CD14-positive monocyte (primary cell): ENCODE measurements at regions not wholly inside any gene's neighbourhood (a gene's known extent, or its start where the extent isn't known, plus 50 kb on each side); places are given as distances from the start of the nearest gene placed in this dataset.

ENCODE experiments used
- DNase-seq, 3 donors: peaks; one replicate each; pipeline ENCODE4 v3.0.0-alpha.2; 2011 to 2022
- H2AFZ ChIP-seq: 2 replicates; pipeline ENCODE4 v1.6.0; 2012; ENCODE audit warnings: mild to moderate bottlenecking, low read depth, low read length, inconsistent platforms; ENCODE audit not compliant: insufficient read depth, poor library complexity, severe bottlenecking
- H3K27ac ChIP-seq, 2 donors: 1 replicate in 1 of 2; 2 replicates in 1 of 2; pipeline ENCODE4 v1.5.1; 2012 to 2013; ENCODE audit warnings: low read length in 2 of 2, control low read depth in 1 of 2, inconsistent platforms in 1 of 2, low read depth in 1 of 2, mild to moderate bottlenecking in 1 of 2
- H3K27me3 ChIP-seq, 2 donors: one replicate each; pipeline versions ENCODE4 v1.6.0 to v1.6.1; 2011 to 2013; ENCODE audit warnings: low read length in 2 of 2; ENCODE audit not compliant: control insufficient read depth in 2 of 2, insufficient read depth in 2 of 2
- H3K36me3 ChIP-seq, 2 donors: replicated peaks in 1 of 2; 1 replicate in 1 of 2; 2 replicates in 1 of 2; pipeline versions ENCODE4 v1.5.1 to v1.6.1; 2012 to 2013; ENCODE audit warnings: low read length in 2 of 2, control low read depth in 1 of 2, inconsistent platforms in 1 of 2, mild to moderate bottlenecking in 1 of 2; ENCODE audit not compliant: insufficient read depth in 2 of 2, control insufficient read depth in 1 of 2
- H3K4me1 ChIP-seq, 2 donors: 1 replicate in 1 of 2; 2 replicates in 1 of 2; pipeline versions ENCODE4 v1.5.1 to v1.6.1; 2012 to 2013; ENCODE audit warnings: low read length in 2 of 2, control low read depth in 1 of 2, inconsistent platforms in 1 of 2, mild to moderate bottlenecking in 1 of 2, moderate library complexity in 1 of 2; ENCODE audit not compliant: insufficient read depth in 2 of 2, control insufficient read depth in 1 of 2
- H3K4me2 ChIP-seq: replicated peaks from 2 replicates; pipeline ENCODE3; 2012; ENCODE audit warnings: low read length, moderate library complexity, mild to moderate bottlenecking; ENCODE audit not compliant: poor library complexity, severe bottlenecking; ENCODE audit errors: extremely low read depth
- H3K4me3 ChIP-seq, 3 experiments: fragments of 200-600 bp in 1 of 3; sonication (generic) in 1 of 3; replicated peaks in 1 of 3; 1 replicate in 2 of 3; 2 replicates in 1 of 3; pipeline ENCODE4 v1.5.1; 2011 to 2013; ENCODE audit warnings: low read length in 3 of 3, mild to moderate bottlenecking in 3 of 3, control low read depth in 2 of 3, low read depth in 2 of 3, inconsistent platforms in 1 of 3, moderate library complexity in 1 of 3
- H3K79me2 ChIP-seq: 2 replicates; pipeline ENCODE4 v1.6.0; 2012; ENCODE audit warnings: mild to moderate bottlenecking, control low read depth, inconsistent platforms, low read length, moderate library complexity; ENCODE audit not compliant: insufficient read depth
- H3K9ac ChIP-seq: 2 replicates; pipeline ENCODE4 v1.6.0; 2017; ENCODE audit warnings: low read length, mild to moderate bottlenecking; ENCODE audit not compliant: insufficient read depth, poor library complexity, severe bottlenecking
- H3K9me3 ChIP-seq, 2 donors: replicated peaks in 1 of 2; 1 replicate in 1 of 2; 2 replicates in 1 of 2; pipeline versions ENCODE4 v1.5.1 to v1.6.1; 2012 to 2013; ENCODE audit warnings: low read length in 2 of 2, control low read depth in 1 of 2; ENCODE audit not compliant: control insufficient read depth in 1 of 2, insufficient read depth in 1 of 2
- H4K20me1 ChIP-seq: 2 replicates; pipeline ENCODE4 v1.6.0; 2012; ENCODE audit warnings: mild to moderate bottlenecking, low read length, control low read depth, moderate library complexity; ENCODE audit not compliant: insufficient read depth
- H3K27ac Mint-ChIP-seq, 7 donors: one replicate each; pipeline ENCODE4 v1.8.0; 2020; ENCODE audit warnings: mild to moderate bottlenecking in 7 of 7, mixed read lengths in 7 of 7, moderate library complexity in 6 of 7, inconsistent platforms in 2 of 7
- H3K27me3 Mint-ChIP-seq, 3 donors: one replicate each; pipeline ENCODE4 v1.8.0; 2021 to 2022; ENCODE audit warnings: low read depth in 3 of 3, mild to moderate bottlenecking in 3 of 3, mixed read lengths in 3 of 3, moderate library complexity in 3 of 3, inconsistent platforms in 1 of 3
- H3K36me3 Mint-ChIP-seq, 2 donors: one replicate each; pipeline ENCODE4 v1.8.0; 2020; ENCODE audit warnings: mixed read lengths in 2 of 2, inconsistent platforms in 1 of 2, mild to moderate bottlenecking in 1 of 2
- H3K4me1 Mint-ChIP-seq: one replicate; pipeline ENCODE4 v1.8.0; 2020; ENCODE audit warnings: mild to moderate bottlenecking, mixed read lengths
- H3K4me3 Mint-ChIP-seq, 2 donors: one replicate each; pipeline ENCODE4 v1.8.0; 2020; ENCODE audit warnings: mild to moderate bottlenecking in 2 of 2, mixed read lengths in 2 of 2, moderate library complexity in 1 of 2
- H3K9me3 Mint-ChIP-seq, 7 donors: one replicate each; pipeline ENCODE4 v1.8.0; 2020 to 2022; ENCODE audit warnings: mixed read lengths in 7 of 7, mild to moderate bottlenecking in 6 of 7, moderate library complexity in 6 of 7, inconsistent platforms in 2 of 7
- WGBS: methylation state at CpG from one replicate; pipeline ENCODE4 v1.1.5; 2013; ENCODE audit warnings: missing lambda C conversion rate; ENCODE audit not compliant: insufficient coverage; 5-methylcytosine and 5-hydroxymethylcytosine counted together
- intact Hi-C, 2 donors: fragments of 100-400 bp; cut with micrococcal nuclease; formaldehyde crosslinking; loops; one replicate each; pipeline versions ENCODE4 v1.15.0 to v1.15.1; 2023
- TF ChIP-seq, protein P1 (sequence below): fragments of 200-600 bp; IDR thresholded peaks from one replicate; pipeline ENCODE4 v1.8.0; 2022; ENCODE audit warnings: antibody characterized with exemption, mild to moderate bottlenecking

DNA sequence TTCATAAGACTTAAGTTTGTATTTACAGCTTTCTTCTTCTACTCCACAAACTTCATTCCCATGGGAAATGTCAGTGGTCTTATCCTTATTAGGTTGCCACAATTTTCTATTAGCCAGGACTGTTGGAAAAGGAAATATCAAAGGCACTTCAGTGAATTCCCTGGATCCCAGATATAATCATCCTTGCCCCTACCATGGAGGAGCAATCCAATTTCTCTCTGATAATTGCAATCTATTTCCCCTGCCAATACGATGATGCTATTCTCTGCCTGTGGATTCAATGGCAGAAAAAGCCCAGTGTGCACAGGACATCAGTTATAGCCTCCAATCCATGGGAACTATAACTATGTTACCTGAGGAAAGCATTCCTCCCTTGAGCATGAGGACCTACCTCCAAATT lies 536.4 kb upstream of the UBE2E2 start:
- Mint-ChIP-seq H3K9me3 (no peaks in the 10 kb centered on the region), H3K4me1 (no peaks in the 10 kb centered on the region), H3K27me3 (peaks cover 0 to 2% (median 0%) of the 10 kb centered on the region in 3 donors), H3K36me3 (no peaks in the 10 kb centered on the region), H3K4me3 (no peak overlapping the region), H3K27ac (no peak overlapping the region)
- no peak overlapping the region for H3K27ac ChIP-seq
- no peaks in the 10 kb centered on the region for H3K9me3 ChIP-seq
- no peak overlapping the region for H3K4me2 ChIP-seq
- 50% methylated on average over 1 of the region's 1 CpG for WGBS
- TF ChIP-seq, protein P1, sequence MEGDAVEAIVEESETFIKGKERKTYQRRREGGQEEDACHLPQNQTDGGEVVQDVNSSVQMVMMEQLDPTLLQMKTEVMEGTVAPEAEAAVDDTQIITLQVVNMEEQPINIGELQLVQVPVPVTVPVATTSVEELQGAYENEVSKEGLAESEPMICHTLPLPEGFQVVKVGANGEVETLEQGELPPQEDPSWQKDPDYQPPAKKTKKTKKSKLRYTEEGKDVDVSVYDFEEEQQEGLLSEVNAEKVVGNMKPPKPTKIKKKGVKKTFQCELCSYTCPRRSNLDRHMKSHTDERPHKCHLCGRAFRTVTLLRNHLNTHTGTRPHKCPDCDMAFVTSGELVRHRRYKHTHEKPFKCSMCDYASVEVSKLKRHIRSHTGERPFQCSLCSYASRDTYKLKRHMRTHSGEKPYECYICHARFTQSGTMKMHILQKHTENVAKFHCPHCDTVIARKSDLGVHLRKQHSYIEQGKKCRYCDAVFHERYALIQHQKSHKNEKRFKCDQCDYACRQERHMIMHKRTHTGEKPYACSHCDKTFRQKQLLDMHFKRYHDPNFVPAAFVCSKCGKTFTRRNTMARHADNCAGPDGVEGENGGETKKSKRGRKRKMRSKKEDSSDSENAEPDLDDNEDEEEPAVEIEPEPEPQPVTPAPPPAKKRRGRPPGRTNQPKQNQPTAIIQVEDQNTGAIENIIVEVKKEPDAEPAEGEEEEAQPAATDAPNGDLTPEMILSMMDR = no peak
- H3K36me3 ChIP-seq = no peaks in the 10 kb centered on the region
- no peak for DNase-seq
- intact Hi-C loops = no loop called here
- no peak overlapping the region for H2AFZ ChIP-seq
- no peaks in the 10 kb centered on the region for H4K20me1 ChIP-seq
- no peaks in the 10 kb centered on the region for H3K27me3 ChIP-seq
- H3K4me1 ChIP-seq = no peaks in the 10 kb centered on the region
- no peak overlapping the region for H3K9ac ChIP-seq
- no peak overlapping the region for H3K4me3 ChIP-seq
- no peaks in the 10 kb centered on the region for H3K79me2 ChIP-seq

DNA sequence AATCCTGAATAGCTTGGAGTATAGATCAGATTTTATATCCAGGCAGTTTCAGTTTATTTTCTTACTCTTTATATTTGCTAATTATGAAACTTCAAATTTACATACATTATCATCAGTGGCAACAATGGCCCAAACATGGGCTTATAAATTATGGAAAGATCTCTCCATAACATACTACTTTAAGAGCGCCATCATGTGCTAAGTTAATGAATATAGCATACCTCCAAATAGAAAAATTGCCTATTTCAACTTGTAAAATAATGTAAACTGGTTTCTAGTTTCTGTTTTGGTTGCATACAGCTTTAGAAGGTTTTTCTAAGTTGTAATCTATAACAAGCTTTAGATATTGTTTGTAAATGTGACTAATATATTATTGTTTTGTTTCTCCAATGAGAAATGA lies 531.3 kb upstream of the UBE2E2 start:
- H3K36me3 Mint-ChIP-seq = no peaks in the 10 kb centered on the region
- H3K9me3 ChIP-seq = peaks cover 0 to 4% of the 10 kb centered on the region in 2 donors
- WGBS = no CpG with 5 or more reads among the region's 1 CpG
- H3K27me3 ChIP-seq = no peaks in the 10 kb centered on the region
- no peak overlapping the region for H2AFZ ChIP-seq
- no peaks in the 10 kb centered on the region for H3K4me1 ChIP-seq
- H3K27me3 Mint-ChIP-seq = peaks cover 0 to 2% (median 2%) of the 10 kb centered on the region in 3 donors
- H3K36me3 ChIP-seq = no peaks in the 10 kb centered on the region
- H3K4me3 Mint-ChIP-seq = no peak overlapping the region
- H3K4me1 Mint-ChIP-seq = no peaks in the 10 kb centered on the region
- intact Hi-C loops = no loop called here
- no peak overlapping the region for H3K4me2 ChIP-seq
- no peak overlapping the region for H3K27ac ChIP-seq
- H3K9ac ChIP-seq = no peak overlapping the region
- DNase-seq = no peak
- H3K4me3 ChIP-seq = no peak overlapping the region
- no peak overlapping the region for H3K27ac Mint-ChIP-seq
- no peaks in the 10 kb centered on the region for H3K79me2 ChIP-seq
- H3K9me3 Mint-ChIP-seq = peaks cover 0 to 10% (median 2%) of the 10 kb centered on the region in 7 donors
- TF ChIP-seq, protein P1 = no peak
- no peaks in the 10 kb centered on the region for H4K20me1 ChIP-seq
